ENCODE measurements at regions not wholly inside any gene's neighbourhood (a gene's known extent, or its start where the extent isn't known, plus 50 kb on each side); places are given as distances from the start of the nearest gene placed in this dataset.

DNA sequence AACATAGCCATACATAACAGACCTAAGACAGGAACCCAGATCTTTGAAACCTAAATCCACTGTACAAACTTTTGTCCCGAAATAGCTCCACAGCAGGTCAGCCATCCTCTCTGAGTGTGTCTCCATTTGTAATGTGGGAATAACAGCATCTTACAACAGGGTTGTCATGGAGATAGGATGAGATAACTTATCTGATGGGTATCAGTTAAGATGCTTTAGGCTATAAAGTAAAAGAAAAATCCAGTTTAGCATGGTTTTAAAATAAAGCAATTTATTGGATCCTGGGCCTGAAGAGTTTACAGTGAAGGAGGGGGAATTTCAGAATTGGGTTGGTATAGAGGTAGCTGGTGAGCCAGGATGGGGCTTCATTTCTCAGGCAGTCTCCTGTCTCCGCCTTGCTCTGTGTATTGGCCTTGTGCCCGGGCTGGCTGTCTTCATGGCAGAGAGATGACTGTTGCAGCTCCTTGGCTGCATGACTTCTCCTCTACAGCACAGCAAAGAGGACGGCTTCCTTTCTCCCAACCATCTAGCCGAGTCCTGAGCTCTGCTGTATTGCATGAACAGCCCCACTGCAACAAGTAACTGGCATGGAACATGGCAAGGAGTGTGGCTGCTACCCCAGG, 131.9 kb upstream of the PROK2 start:
- TF ChIP-seq SIN3A (IDR thresholded peaks at IDR 0.05; ENCODE audit: borderline replicate concordance, insufficient read depth, low read depth, low read length) (no peak), POLR2AphosphoS5 (IDR thresholded peaks at IDR 0.05; ENCODE audit: low read depth, low read length) (no peak)
- TF ChIP-seq, protein P1, sequence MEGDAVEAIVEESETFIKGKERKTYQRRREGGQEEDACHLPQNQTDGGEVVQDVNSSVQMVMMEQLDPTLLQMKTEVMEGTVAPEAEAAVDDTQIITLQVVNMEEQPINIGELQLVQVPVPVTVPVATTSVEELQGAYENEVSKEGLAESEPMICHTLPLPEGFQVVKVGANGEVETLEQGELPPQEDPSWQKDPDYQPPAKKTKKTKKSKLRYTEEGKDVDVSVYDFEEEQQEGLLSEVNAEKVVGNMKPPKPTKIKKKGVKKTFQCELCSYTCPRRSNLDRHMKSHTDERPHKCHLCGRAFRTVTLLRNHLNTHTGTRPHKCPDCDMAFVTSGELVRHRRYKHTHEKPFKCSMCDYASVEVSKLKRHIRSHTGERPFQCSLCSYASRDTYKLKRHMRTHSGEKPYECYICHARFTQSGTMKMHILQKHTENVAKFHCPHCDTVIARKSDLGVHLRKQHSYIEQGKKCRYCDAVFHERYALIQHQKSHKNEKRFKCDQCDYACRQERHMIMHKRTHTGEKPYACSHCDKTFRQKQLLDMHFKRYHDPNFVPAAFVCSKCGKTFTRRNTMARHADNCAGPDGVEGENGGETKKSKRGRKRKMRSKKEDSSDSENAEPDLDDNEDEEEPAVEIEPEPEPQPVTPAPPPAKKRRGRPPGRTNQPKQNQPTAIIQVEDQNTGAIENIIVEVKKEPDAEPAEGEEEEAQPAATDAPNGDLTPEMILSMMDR (IDR thresholded peaks at IDR 0.05), result no peak
